ENCODE measurements at regions not wholly inside any gene's neighbourhood (a gene's known extent, or its start where the extent isn't known, plus 50 kb on each side); places are given as distances from the start of the nearest gene placed in this dataset.
"Not testable (repeated sequence)": the region's sequence is repeated elsewhere in the genome, so short reads cannot be mapped to it uniquely, and the experiment has no call there.

DNA sequence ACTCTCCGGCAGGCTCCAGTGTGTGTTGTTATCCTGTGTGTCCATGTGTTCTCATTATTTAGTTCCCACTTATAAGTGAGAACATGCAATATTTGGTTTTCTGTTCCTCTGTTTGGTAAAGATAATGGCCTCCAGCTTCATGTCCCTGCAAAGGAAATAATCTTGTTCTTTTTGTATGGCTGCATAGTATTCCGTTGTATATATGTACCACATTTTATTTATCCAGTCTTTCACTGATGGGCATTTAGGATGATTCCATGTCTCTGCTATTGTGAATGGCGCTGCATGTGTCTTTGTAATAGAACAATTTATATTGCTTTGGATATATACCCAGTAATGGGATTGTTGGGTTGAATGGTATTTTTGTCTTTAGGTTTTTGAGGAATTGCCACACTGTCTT is 807.3 kb upstream of the CA10 start:
- no TSS peak for BruUV-seq (replicated peaks)
- Histone ChIP-seq H3K27me3 (replicated peaks; ENCODE audit: insufficient read depth, low read depth, low read length, poor library complexity) (no peaks in the 10 kb centered on the region), H3K4me3 (ENCODE audit: low read depth, low read length, poor library complexity, severe bottlenecking) (no peak overlapping the region), H3K4me1 (ENCODE audit: insufficient read depth, low read length, poor library complexity, severe bottlenecking) (no peaks in the 10 kb centered on the region), H3K36me3 (ENCODE audit: insufficient read depth, low read length, poor library complexity, severe bottlenecking) (no peaks in the 10 kb centered on the region), H3K9me3 (ENCODE audit: low read depth, low read length, poor library complexity, severe bottlenecking) (no peaks in the 10 kb centered on the region), H3K27ac (ENCODE audit: low read depth, low read length, poor library complexity, severe bottlenecking) (no peak overlapping the region)
- no peak for TF ChIP-seq EZH2 (IDR thresholded peaks at IDR 0.05; ENCODE audit: borderline replicate concordance, low read depth, low read length, poor library complexity, severe bottlenecking)
- TF ChIP-seq, protein P1, sequence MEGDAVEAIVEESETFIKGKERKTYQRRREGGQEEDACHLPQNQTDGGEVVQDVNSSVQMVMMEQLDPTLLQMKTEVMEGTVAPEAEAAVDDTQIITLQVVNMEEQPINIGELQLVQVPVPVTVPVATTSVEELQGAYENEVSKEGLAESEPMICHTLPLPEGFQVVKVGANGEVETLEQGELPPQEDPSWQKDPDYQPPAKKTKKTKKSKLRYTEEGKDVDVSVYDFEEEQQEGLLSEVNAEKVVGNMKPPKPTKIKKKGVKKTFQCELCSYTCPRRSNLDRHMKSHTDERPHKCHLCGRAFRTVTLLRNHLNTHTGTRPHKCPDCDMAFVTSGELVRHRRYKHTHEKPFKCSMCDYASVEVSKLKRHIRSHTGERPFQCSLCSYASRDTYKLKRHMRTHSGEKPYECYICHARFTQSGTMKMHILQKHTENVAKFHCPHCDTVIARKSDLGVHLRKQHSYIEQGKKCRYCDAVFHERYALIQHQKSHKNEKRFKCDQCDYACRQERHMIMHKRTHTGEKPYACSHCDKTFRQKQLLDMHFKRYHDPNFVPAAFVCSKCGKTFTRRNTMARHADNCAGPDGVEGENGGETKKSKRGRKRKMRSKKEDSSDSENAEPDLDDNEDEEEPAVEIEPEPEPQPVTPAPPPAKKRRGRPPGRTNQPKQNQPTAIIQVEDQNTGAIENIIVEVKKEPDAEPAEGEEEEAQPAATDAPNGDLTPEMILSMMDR (conservative IDR thresholded peaks at IDR 0.05; ENCODE audit: low read depth, low read length), result no peak
- ChIA-PET CTCF (no interaction called here), POLR2A (ENCODE audit: low non-redundant PET) (no interaction called here)
- no peak for DNase-seq (ENCODE audit: low spot score)
- intact Hi-C loops (cut with micrococcal nuclease; ENCODE audit: unreplicated experiment), result no loop called here

DNA sequence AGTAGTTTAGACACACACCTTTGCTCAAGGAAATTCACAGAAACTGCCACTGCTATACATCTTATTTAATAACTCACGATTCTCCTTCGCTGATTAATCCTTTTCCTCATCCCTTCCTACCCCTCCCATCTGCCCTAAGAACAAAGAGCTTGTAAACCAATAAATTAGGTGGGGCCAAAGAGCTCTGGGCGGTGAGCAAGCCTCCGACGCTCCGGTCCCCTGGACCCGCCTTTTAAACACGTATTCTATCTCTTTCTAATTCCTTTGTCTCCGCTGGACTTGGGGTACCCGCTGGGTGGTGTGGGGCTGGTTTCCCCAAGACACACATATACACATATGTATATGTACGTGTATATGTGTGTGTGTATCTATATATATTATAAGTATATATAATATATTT is 803.2 kb upstream of the CA10 start:
- H3K27ac ChIP-seq (ENCODE audit: low read depth, low read length, poor library complexity, severe bottlenecking); intact Hi-C loops (cut with micrococcal nuclease; ENCODE audit: unreplicated experiment); H3K4me3 ChIP-seq (ENCODE audit: low read depth, low read length, poor library complexity, severe bottlenecking); H3K4me1 ChIP-seq (ENCODE audit: insufficient read depth, low read length, poor library complexity, severe bottlenecking); POLR2A ChIA-PET (ENCODE audit: low non-redundant PET); DNase-seq (ENCODE audit: low spot score); H3K9me3 ChIP-seq (ENCODE audit: low read depth, low read length, poor library complexity, severe bottlenecking); H3K36me3 ChIP-seq (ENCODE audit: insufficient read depth, low read length, poor library complexity, severe bottlenecking); BruUV-seq (replicated peaks); CTCF ChIA-PET; H3K27me3 ChIP-seq (replicated peaks; ENCODE audit: insufficient read depth, low read depth, low read length, poor library complexity): not testable (repeated sequence)

DNA sequence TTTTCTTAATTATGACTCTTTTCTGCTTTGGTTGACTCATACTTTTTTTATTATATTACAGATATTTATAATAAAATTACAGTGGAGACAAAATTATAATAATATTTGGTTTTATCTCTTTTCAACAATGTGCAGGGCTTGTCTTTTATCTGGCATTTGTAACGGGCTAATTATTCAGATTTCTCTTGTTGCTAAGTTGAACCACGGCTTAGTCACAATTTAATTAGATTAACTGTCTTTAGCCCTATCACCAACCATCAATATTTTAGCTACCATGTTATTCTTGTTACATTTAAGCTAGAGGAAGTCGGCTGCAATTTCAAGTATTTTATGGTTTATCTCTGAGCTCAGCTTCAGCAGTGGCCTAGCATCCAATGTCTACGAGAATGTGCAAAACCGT is 798.9 kb upstream of the CA10 start:
- BruUV-seq (replicated peaks), result no TSS peak
- Histone ChIP-seq H3K4me3 (ENCODE audit: low read depth, low read length, poor library complexity, severe bottlenecking) (no peak overlapping the region), H3K9me3 (ENCODE audit: low read depth, low read length, poor library complexity, severe bottlenecking) (no peaks in the 10 kb centered on the region), H3K36me3 (ENCODE audit: insufficient read depth, low read length, poor library complexity, severe bottlenecking) (no peaks in the 10 kb centered on the region), H3K27me3 (replicated peaks; ENCODE audit: insufficient read depth, low read depth, low read length, poor library complexity) (no peaks in the 10 kb centered on the region), H3K27ac (ENCODE audit: low read depth, low read length, poor library complexity, severe bottlenecking) (no peak overlapping the region), H3K4me1 (ENCODE audit: insufficient read depth, low read length, poor library complexity, severe bottlenecking) (no peaks in the 10 kb centered on the region)
- intact Hi-C loops (cut with micrococcal nuclease; ENCODE audit: unreplicated experiment), result no loop called here
- POLR2A ChIA-PET (ENCODE audit: low non-redundant PET), result no interaction called here
- CTCF ChIA-PET, result no interaction called here
- TF ChIP-seq, protein P1 (conservative IDR thresholded peaks at IDR 0.05; ENCODE audit: low read depth, low read length), result no peak
- TF ChIP-seq EZH2 (IDR thresholded peaks at IDR 0.05; ENCODE audit: borderline replicate concordance, low read depth, low read length, poor library complexity, severe bottlenecking), result no peak
- no peak for DNase-seq (ENCODE audit: low spot score)

DNA sequence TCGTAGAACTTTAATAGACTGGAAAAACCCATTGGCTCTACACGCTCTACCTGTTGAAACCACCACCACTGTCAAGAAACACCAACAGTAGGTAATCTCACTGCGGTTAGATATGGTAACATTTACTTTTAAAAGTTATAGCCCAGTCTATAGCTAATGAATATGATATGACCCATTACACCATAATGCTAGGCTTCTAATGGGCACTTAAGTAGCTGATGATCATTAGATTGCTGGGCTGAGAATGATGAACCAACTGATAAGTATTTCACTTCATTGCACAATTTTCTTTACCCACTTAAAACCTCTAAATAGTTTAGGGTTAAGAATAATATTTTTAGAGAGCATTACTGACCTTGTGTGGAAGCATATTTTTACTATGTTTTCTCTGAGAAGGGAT is 788.9 kb upstream of the CA10 start:
- Histone ChIP-seq H3K4me1 (ENCODE audit: insufficient read depth, low read length, poor library complexity, severe bottlenecking) (no peaks in the 10 kb centered on the region), H3K36me3 (ENCODE audit: insufficient read depth, low read length, poor library complexity, severe bottlenecking) (no peaks in the 10 kb centered on the region), H3K27me3 (replicated peaks; ENCODE audit: insufficient read depth, low read depth, low read length, poor library complexity) (no peaks in the 10 kb centered on the region), H3K9me3 (ENCODE audit: low read depth, low read length, poor library complexity, severe bottlenecking) (peaks cover 3% of the 10 kb centered on the region), H3K4me3 (ENCODE audit: low read depth, low read length, poor library complexity, severe bottlenecking) (no peak overlapping the region), H3K27ac (ENCODE audit: low read depth, low read length, poor library complexity, severe bottlenecking) (no peak overlapping the region)
- no TSS peak for BruUV-seq (replicated peaks)
- POLR2A ChIA-PET (ENCODE audit: low non-redundant PET), result no interaction called here
- no peak for DNase-seq (ENCODE audit: low spot score)
- intact Hi-C loops (cut with micrococcal nuclease; ENCODE audit: unreplicated experiment), result no loop called here
- no peak for TF ChIP-seq EZH2 (IDR thresholded peaks at IDR 0.05; ENCODE audit: borderline replicate concordance, low read depth, low read length, poor library complexity, severe bottlenecking)
- TF ChIP-seq, protein P1 (conservative IDR thresholded peaks at IDR 0.05; ENCODE audit: low read depth, low read length), result no peak
- CTCF ChIA-PET, result no interaction called here

All from A673 (cell line).